Calu3 (cell line): ENCODE measurements at regions not wholly inside any gene's neighbourhood (a gene's known extent, or its start where the extent isn't known, plus 50 kb on each side); places are given as distances from the start of the nearest gene placed in this dataset.

Experiments
- BruUV-seq: library from RNA; stranded (reverse); fragments of 400-500 nt; replicated peaks from 2 replicates; lab custom pipeline; 2021; lab: Mats Ljungman, UMichigan
- CTCF ChIA-PET: fragments of 300-600 bp; sonication (Branson Sonifier 250); formaldehyde crosslinking; loops from one replicate; lab custom pipeline; 2022; ENCODE audit warnings: antibody characterized with exemption; lab: Charles Lee
- DNase-seq: peaks from one replicate; pipeline ENCODE4 v3.0.0; 2022
- H3K27ac Mint-ChIP-seq: one replicate; pipeline ENCODE4 v1.8.0; 2022; ENCODE audit warnings: mixed read lengths; ENCODE audit not compliant: unreplicated experiment
- H3K27me3 Mint-ChIP-seq: one replicate; pipeline ENCODE4 v1.8.0; 2022; ENCODE audit warnings: mixed read lengths; ENCODE audit not compliant: unreplicated experiment
- H3K36me3 Mint-ChIP-seq: one replicate; pipeline ENCODE4 v1.8.0; 2022; ENCODE audit warnings: mild to moderate bottlenecking, moderate library complexity, mixed read lengths; ENCODE audit not compliant: insufficient read depth, unreplicated experiment
- H3K4me1 Mint-ChIP-seq: one replicate; pipeline ENCODE4 v1.8.0; 2022; ENCODE audit warnings: mild to moderate bottlenecking, low read depth, mixed read lengths; ENCODE audit not compliant: unreplicated experiment
- H3K4me3 Mint-ChIP-seq: one replicate; pipeline ENCODE4 v1.8.0; 2022; ENCODE audit warnings: mild to moderate bottlenecking, low read depth, moderate library complexity, mixed read lengths; ENCODE audit not compliant: unreplicated experiment
- H3K9me3 Mint-ChIP-seq: one replicate; pipeline ENCODE4 v1.8.0; 2022; ENCODE audit warnings: low read depth, mixed read lengths; ENCODE audit not compliant: unreplicated experiment
- intact Hi-C: fragments of 100-400 bp; cut with micrococcal nuclease; formaldehyde crosslinking; loops from one replicate; pipeline ENCODE4 v1.10.0; 2022; ENCODE audit not compliant: unreplicated experiment
- TF ChIP-seq, protein P1 (sequence below): fragments of 200-600 bp; IDR thresholded peaks from one replicate; pipeline ENCODE4 v1.8.0; 2022; ENCODE audit warnings: antibody characterized with exemption; ENCODE audit not compliant: unreplicated experiment

GRCh38 chr22:49048591-49048990, 779.1 kb downstream of the BRD1 start:
- TF ChIP-seq, protein P1, sequence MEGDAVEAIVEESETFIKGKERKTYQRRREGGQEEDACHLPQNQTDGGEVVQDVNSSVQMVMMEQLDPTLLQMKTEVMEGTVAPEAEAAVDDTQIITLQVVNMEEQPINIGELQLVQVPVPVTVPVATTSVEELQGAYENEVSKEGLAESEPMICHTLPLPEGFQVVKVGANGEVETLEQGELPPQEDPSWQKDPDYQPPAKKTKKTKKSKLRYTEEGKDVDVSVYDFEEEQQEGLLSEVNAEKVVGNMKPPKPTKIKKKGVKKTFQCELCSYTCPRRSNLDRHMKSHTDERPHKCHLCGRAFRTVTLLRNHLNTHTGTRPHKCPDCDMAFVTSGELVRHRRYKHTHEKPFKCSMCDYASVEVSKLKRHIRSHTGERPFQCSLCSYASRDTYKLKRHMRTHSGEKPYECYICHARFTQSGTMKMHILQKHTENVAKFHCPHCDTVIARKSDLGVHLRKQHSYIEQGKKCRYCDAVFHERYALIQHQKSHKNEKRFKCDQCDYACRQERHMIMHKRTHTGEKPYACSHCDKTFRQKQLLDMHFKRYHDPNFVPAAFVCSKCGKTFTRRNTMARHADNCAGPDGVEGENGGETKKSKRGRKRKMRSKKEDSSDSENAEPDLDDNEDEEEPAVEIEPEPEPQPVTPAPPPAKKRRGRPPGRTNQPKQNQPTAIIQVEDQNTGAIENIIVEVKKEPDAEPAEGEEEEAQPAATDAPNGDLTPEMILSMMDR = no peak
- Mint-ChIP-seq H3K4me1 (no peaks in the 10 kb centered on the region), H3K27me3 (no peaks in the 10 kb centered on the region), H3K9me3 (peaks cover 14% of the 10 kb centered on the region), H3K27ac (no peak overlapping the region), H3K4me3 (no peak overlapping the region), H3K36me3 (no peaks in the 10 kb centered on the region)
- DNase-seq = no peak
- CTCF ChIA-PET = no interaction called here
- intact Hi-C loops = no loop called here
- no TSS peak for BruUV-seq

GRCh38 chr22:49047447-49047846, 780.2 kb downstream of the BRD1 start:
- Mint-ChIP-seq H3K27ac (no peak overlapping the region), H3K9me3 (peaks cover 14% of the 10 kb centered on the region), H3K36me3 (no peaks in the 10 kb centered on the region), H3K4me3 (no peak overlapping the region), H3K27me3 (no peaks in the 10 kb centered on the region), H3K4me1 (no peaks in the 10 kb centered on the region)
- TF ChIP-seq, protein P1 = no peak
- no TSS peak for BruUV-seq
- intact Hi-C loops = no loop called here
- DNase-seq = no peak
- CTCF ChIA-PET = no interaction called here

DNA sequence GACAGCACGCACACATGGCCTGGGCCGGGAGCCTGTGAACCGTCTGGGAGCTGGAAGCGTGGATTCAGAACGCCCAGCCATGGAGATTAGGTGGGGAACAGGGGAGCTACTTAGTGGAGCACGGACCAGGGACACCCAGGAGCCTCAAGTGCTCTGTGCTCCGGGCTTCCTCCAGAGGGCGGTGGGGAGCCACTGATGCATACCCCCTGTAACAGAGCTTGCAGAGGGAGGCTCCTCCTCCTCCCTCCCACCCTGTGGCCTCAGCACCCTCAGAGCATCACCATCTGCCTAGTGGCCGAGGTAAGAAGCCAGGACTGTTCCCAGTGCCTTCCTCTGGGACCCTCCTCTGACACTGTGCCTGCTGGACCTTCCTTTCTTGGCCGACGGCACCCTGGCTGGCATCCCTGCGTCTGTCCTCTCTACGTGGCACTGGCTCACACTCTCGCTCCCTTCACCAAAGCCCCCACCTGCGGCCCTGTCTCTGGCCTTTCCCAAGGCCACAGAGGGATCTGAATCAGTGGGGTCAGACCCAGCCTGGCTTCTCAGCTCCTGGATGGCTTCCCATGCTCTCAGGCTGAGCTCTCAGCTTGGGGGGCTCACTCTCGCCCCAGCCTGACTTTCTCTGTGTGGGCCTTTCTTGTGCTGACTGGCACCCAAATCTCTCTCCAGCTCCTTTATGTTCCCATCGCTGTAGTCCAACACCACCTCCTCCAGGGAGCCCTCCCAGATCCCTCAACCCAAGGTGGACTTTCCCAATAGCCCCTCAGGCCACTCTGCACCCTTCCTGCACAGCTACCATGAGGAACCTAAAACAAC, 780.9 kb downstream of the BRD1 start:
- H3K36me3 Mint-ChIP-seq = no peaks in the 10 kb centered on the region
- H3K9me3 Mint-ChIP-seq = peaks cover 14% of the 10 kb centered on the region
- H3K27me3 Mint-ChIP-seq = no peaks in the 10 kb centered on the region
- no peaks in the 10 kb centered on the region for H3K4me1 Mint-ChIP-seq
- BruUV-seq = no TSS peak
- no peak overlapping the region for H3K27ac Mint-ChIP-seq
- no peak overlapping the region for H3K4me3 Mint-ChIP-seq
- DNase-seq = peak; percentile 5
- TF ChIP-seq, protein P1 = no peak
- CTCF ChIA-PET = interaction anchor here (0.6 to 1.1 kb wide), 2 partner anchors 258 to 265 kb away, joined by 3 to 4 read pairs; no protein-coding TSS in a partner anchor
- intact Hi-C loops = no loop called here

GRCh38 chr22:49046000-49046545, 781.6 kb downstream of the BRD1 start:
- no peak for DNase-seq
- BruUV-seq = no TSS peak
- no peaks in the 10 kb centered on the region for H3K4me1 Mint-ChIP-seq
- CTCF ChIA-PET = interaction anchor here (1.1 kb wide), 1 partner anchor 259 kb away, joined by 3 read pairs; no protein-coding TSS in a partner anchor
- no peaks in the 10 kb centered on the region for H3K27me3 Mint-ChIP-seq
- TF ChIP-seq, protein P1 = no peak
- no peak overlapping the region for H3K4me3 Mint-ChIP-seq
- intact Hi-C loops = no loop called here
- H3K9me3 Mint-ChIP-seq = peaks cover 14% of the 10 kb centered on the region
- no peaks in the 10 kb centered on the region for H3K36me3 Mint-ChIP-seq
- H3K27ac Mint-ChIP-seq = no peak overlapping the region
